Tibial nerve (tissue), 4 donors: ENCODE measurements at regions not wholly inside any gene's neighbourhood (a gene's known extent, or its start where the extent isn't known, plus 50 kb on each side); places are given as distances from the start of the nearest gene placed in this dataset.

ENCODE experiments used
- DNase-seq, 2 donors: peaks; one replicate each; pipeline ENCODE4 v3.0.0-alpha.2; 2019; ENCODE audit warnings: low spot score in 2 of 2
- H3K27ac ChIP-seq, 4 donors: fragments of 200-600 bp; sonication (generic) in 3 of 4; one replicate each; pipeline ENCODE4 v1.5.1; 2017 to 2019; ENCODE audit warnings: mild to moderate bottlenecking in 1 of 4
- H3K27me3 ChIP-seq, 2 donors: fragments of 200-600 bp; sonication (generic) in 1 of 2; one replicate each; pipeline versions ENCODE4 v1.5.1 to v1.6.0; 2017 to 2019
- H3K36me3 ChIP-seq, 3 donors: fragments of 200-600 bp; sonication (generic); one replicate each; pipeline ENCODE4 v1.5.1; 2018 to 2019
- H3K4me1 ChIP-seq, 4 donors: fragments of 200-600 bp; sonication (generic) in 3 of 4; one replicate each; pipeline ENCODE4 v1.5.1; 2017 to 2019
- H3K4me3 ChIP-seq, 4 donors: fragments of 200-600 bp; sonication (generic) in 3 of 4; one replicate each; pipeline ENCODE4 v1.5.1; 2017 to 2019; ENCODE audit warnings: mild to moderate bottlenecking in 1 of 4, moderate library complexity in 1 of 4
- H3K9me3 ChIP-seq, 4 donors: fragments of 200-600 bp; sonication (generic) in 3 of 4; one replicate each; pipeline ENCODE4 v1.5.1; 2017 to 2019
- CTCF ChIP-seq, 5 experiments: fragments of 200-600 bp in 3 of 5; fragments of 450-650 bp in 2 of 5; sonication (generic) in 3 of 5; IDR thresholded peaks; one replicate each; pipeline ENCODE4 v1.5.1; 2016 to 2019; ENCODE audit warnings: antibody characterized with exemption in 5 of 5, mild to moderate bottlenecking in 3 of 5, moderate library complexity in 2 of 5
- EP300 ChIP-seq, 2 donors: sonication (generic); formaldehyde crosslinking; IDR thresholded peaks; one replicate each; pipeline ENCODE4 v1.6.1; 2017; ENCODE audit warnings: antibody characterized with exemption in 2 of 2, mild to moderate bottlenecking in 1 of 2
- POLR2A ChIP-seq, 2 donors: fragments of 450-650 bp; IDR thresholded peaks; one replicate each; pipeline ENCODE4 v1.6.1; 2017; ENCODE audit warnings: antibody characterized with exemption in 2 of 2, mild to moderate bottlenecking in 2 of 2, moderate library complexity in 2 of 2
- WGBS, 2 donors: methylation state at CpG; one replicate each; pipeline ENCODE4 v1.1.5; 2018; 5-methylcytosine and 5-hydroxymethylcytosine counted together

DNA sequence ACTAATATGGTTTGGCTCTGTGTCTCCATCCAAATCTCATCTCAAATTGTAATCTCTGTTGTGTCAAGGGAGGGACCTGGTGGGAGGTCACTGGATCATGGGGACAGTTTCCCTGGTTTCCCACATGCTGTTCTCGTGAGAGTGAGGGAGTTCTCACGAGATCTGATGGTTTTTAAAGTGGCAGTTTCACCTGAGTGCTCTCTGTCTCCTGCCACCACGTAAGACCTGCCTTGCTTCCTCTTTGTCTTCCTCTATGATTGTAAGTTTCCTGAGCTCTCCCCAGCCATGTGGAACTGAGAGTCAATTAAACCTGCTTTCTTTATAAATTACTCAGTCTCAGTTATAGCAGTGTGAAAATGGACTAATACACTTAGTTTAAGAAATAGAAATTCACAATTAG lies 228.9 kb downstream of the CD47 start:
- Histone ChIP-seq H3K27ac (no peak overlapping the region), H3K27me3 (no peaks in the 10 kb centered on the region), H3K9me3 (no peaks in the 10 kb centered on the region), H3K4me3 (no peak overlapping the region), H3K4me1 (no peaks in the 10 kb centered on the region), H3K36me3 (no peaks in the 10 kb centered on the region)
- TF ChIP-seq POLR2A (IDR thresholded peaks at IDR 0.05): no peak
- WGBS, 2 donors: 20 to 25% methylated on average over 3 of the region's 3 CpGs
- DNase-seq: no peak

- TF ChIP-seq CTCF (IDR thresholded peaks at IDR 0.05): no peak
- no peak for TF ChIP-seq POLR2A (IDR thresholded peaks at IDR 0.05)
- no peak for TF ChIP-seq EP300 (IDR thresholded peaks at IDR 0.05)
- Histone ChIP-seq H3K4me1 (no peaks in the 10 kb centered on the region), H3K9me3 (no peaks in the 10 kb centered on the region), H3K4me3 (no peak overlapping the region), H3K27ac (no peak overlapping the region), H3K36me3 (no peaks in the 10 kb centered on the region), H3K27me3 (no peaks in the 10 kb centered on the region)
- DNase-seq: no peak
- WGBS, 2 donors: 69 to 81% methylated on average over 2 of the region's 2 CpGs
Observed at GRCh38 chr3:107861422-107861821, 229.4 kb downstream of the CD47 start.
